LNCaP clone FGC (cell line): ENCODE measurements at regions not wholly inside any gene's neighbourhood (a gene's known extent, or its start where the extent isn't known, plus 50 kb on each side); places are given as distances from the start of the nearest gene placed in this dataset.
A peak's percentile ranks its signal among the peaks of the same experiment; 100 is the strongest.

ENCODE experiments used
- DNase-seq: peaks from one replicate; pipeline ENCODE4 v3.0.0-alpha.2; 2011; ENCODE audit warnings: low read depth
- H3K4me3 ChIP-seq: 2 replicates; pipeline ENCODE4 v1.5.1; 2011; ENCODE audit warnings: mild to moderate bottlenecking, low read depth, low read length, control low read depth
- TF ChIP-seq, protein P1 (sequence below): IDR thresholded peaks from 2 replicates; pipeline ENCODE4 v1.5.1; 2012; ENCODE audit warnings: mild to moderate bottlenecking; ENCODE audit not compliant: control insufficient read depth, insufficient read depth; ENCODE audit errors: extremely low read depth

DNA sequence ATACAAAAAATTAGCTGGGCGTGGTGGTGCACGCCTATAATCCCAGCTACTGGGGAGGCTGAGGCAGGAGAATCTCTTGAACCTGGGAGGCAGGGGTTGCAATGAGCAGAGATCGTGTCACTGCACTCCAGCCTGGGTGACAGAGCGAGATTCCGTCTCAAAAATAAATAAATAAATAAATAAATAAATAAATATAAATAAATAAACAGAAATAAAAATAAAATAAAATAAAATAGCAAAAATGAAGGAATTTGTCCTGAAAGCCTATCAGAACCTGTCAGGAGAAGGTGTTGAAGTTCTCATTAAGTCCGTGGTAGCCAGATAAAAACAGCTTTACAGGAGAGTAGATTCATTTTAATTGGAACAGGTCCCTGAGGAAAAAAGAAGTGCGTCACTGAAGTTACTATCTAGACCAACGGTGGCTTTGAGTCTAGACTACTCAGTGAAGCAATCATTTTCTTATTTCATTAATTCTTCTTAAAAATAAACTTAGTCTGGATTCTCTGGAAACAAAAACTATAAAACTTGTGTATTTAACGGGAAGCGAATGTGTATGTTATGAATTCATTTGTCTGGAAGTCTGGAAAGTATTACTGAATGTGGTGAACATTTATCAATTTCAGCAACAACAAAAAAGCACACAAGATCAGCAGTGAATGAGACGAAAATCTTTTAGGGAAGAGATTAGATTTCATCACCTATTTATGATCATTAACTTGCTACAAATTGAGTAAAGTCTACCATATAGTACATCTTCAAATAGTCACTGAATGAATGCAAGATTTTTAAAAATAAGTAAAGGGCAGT is 248.5 kb upstream of the PDE3A start:
- no peak for DNase-seq
- no peak overlapping the region for H3K4me3 ChIP-seq
- TF ChIP-seq, protein P1, sequence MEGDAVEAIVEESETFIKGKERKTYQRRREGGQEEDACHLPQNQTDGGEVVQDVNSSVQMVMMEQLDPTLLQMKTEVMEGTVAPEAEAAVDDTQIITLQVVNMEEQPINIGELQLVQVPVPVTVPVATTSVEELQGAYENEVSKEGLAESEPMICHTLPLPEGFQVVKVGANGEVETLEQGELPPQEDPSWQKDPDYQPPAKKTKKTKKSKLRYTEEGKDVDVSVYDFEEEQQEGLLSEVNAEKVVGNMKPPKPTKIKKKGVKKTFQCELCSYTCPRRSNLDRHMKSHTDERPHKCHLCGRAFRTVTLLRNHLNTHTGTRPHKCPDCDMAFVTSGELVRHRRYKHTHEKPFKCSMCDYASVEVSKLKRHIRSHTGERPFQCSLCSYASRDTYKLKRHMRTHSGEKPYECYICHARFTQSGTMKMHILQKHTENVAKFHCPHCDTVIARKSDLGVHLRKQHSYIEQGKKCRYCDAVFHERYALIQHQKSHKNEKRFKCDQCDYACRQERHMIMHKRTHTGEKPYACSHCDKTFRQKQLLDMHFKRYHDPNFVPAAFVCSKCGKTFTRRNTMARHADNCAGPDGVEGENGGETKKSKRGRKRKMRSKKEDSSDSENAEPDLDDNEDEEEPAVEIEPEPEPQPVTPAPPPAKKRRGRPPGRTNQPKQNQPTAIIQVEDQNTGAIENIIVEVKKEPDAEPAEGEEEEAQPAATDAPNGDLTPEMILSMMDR: no peak

- no peak for DNase-seq
- H3K4me3 ChIP-seq: no peak overlapping the region
- TF ChIP-seq, protein P1: no peak
These were observed 248.0 kb upstream of the PDE3A start for GRCh38 chr12:20120403-20120725.

GRCh38 chr12:20122274-20122673 is 246.1 kb upstream of the PDE3A start:
- H3K4me3 ChIP-seq: no peak overlapping the region
- TF ChIP-seq, protein P1: 0 out of 2 replicates have a peak, but pooled peaks have one; percentile 15
- DNase-seq: no peak

DNA sequence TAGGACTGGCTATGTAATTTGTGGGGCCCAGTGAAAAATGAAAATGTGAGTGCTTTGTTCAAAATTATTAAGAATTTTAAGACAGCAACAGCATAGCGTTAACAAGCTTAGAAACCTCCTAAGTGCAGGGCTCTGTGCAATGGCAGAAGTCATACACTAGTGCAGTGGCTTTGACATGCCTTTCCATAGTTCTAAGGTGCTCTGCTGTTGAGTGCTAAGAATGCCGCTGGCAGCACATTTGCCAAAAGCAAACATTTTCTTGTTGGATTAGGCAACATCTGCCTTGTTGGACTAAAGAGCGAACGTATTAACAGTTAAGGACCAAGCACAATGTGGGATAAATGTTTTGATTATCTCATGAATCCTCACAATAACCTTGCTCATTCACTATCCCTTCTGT is 244.9 kb upstream of the PDE3A start:
- TF ChIP-seq, protein P1: no peak
- no peak overlapping the region for H3K4me3 ChIP-seq

GRCh38 chr12:20125276-20125798 is 243.0 kb upstream of the PDE3A start:
- no peak for DNase-seq

More for the DNA sequence above, 244.9 kb upstream of the PDE3A start:
- DNase-seq: no peak

DNA sequence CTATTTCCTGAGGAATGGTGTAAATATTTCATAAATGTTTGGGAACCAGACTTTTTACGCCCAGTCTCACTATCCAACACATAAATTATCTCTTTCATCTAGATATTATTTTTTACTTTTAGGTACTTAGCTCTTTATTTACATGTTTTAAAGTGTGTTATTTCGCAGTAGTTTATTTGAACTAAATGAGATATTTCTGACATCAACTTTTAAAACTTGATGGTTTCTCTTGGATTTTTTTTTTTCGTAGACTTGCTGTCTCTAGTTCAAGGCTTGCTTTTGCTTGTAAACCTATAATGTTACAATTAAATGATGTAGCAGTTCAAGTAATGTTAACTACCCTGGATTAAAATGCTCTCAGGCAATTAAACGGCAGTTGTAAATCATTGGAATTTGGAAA is 241.7 kb upstream of the PDE3A start:
- no peak overlapping the region for H3K4me3 ChIP-seq
- TF ChIP-seq, protein P1: no peak
- DNase-seq: no peak

More at GRCh38 chr12:20125276-20125798, 243.0 kb upstream of the PDE3A start:
- H3K4me3 ChIP-seq: no peak overlapping the region
- TF ChIP-seq, protein P1: no peak
